ENCODE measurements at regions not wholly inside any gene's neighbourhood (a gene's known extent, or its start where the extent isn't known, plus 50 kb on each side); places are given as distances from the start of the nearest gene placed in this dataset.

DNA sequence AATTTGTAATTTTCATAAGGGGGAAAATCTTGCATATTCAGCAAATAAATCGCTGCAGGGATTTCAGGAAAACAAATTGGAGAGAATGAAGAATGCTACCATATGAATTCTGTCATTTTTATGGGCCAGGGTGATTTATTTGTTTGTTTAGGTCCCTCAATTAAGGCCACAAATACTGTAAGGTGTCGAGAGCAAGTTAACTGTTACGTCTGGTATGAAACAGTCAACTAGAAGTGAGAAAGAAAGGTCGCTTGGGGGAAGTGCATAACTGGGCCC is 166.9 kb upstream of the TSHZ2 start:
- no peak overlapping the region for H3K4me2 ChIP-seq (ENCODE audit: low read depth, low read length)
- POLR2A ChIA-PET, result no interaction called here
- FAIRE-seq (no peak), ATAC-seq (no peak), DNase-seq (ENCODE audit: low spot score) (no peak)
- WGBS (ENCODE audit: low lambda C conversion rate), result 10% methylated on average over 4 of the region's 4 CpGs
- no peaks in the 10 kb centered on the region for H3K36me3 ChIP-seq (replicated peaks in 1 of 2; ENCODE audit: control insufficient read depth in 1 of 2, insufficient read depth in 2 of 2, low read length in 2 of 2)
- H4K20me1 ChIP-seq (ENCODE audit: insufficient read depth, low read length), result no peaks in the 10 kb centered on the region
- no peak overlapping the region for H3K4me3 ChIP-seq (replicated peaks in 1 of 3; ENCODE audit: insufficient read depth in 1 of 3, low read depth in 2 of 3, low read length in 3 of 3)
- no peak overlapping the region for H3K9ac ChIP-seq (ENCODE audit: insufficient read depth, low read depth, low read length)
- no peaks in the 10 kb centered on the region for H3K79me2 ChIP-seq (ENCODE audit: insufficient read depth, low read length)
- in situ Hi-C loops (cut with HindIII; ENCODE audit: extremely low pct_ligation_motif_present, low pct_unique_long_range_greater_than_20kb), result no loop called here
- intact Hi-C loops (cut with micrococcal nuclease; ENCODE audit: unreplicated experiment), result no loop called here
- BruUV-seq (replicated peaks), result no TSS peak
- TF ChIP-seq MAFF (IDR thresholded peaks at IDR 0.05; ENCODE audit: low read depth, low read length) (peak; percentile 90), GATAD2A (CRISPR knock-in tag; IDR thresholded peaks at IDR 0.05) (no peak), MAFK (conservative IDR thresholded peaks at IDR 0.05 in 1 of 2, IDR thresholded peaks at IDR 0.05 in 1 of 2; ENCODE audit: low read length in 2 of 2) (peak; percentile 92), MBD4 (IDR thresholded peaks at IDR 0.05; ENCODE audit: borderline replicate concordance, low read length) (no peak)
- TF ChIP-seq, protein P1, sequence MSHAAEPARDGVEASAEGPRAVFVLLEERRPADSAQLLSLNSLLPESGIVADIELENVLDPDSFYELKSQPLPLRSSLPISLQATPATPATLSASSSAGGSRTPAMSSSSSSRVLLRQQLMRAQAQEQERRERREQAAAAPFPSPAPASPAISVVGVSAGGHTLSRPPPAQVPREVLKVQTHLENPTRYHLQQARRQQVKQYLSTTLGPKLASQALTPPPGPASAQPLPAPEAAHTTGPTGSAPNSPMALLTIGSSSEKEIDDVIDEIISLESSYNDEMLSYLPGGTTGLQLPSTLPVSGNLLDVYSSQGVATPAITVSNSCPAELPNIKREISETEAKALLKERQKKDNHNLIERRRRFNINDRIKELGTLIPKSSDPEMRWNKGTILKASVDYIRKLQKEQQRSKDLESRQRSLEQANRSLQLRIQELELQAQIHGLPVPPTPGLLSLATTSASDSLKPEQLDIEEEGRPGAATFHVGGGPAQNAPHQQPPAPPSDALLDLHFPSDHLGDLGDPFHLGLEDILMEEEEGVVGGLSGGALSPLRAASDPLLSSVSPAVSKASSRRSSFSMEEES (CRISPR knock-in tag; IDR thresholded peaks at IDR 0.05), result no peak
- peaks cover 9% of the 10 kb centered on the region for H3K9me3 ChIP-seq (ENCODE audit: low read length)
- no peak overlapping the region for H3K27ac ChIP-seq (ENCODE audit: extremely low read length, insufficient read depth, low read length)
- H2AFZ ChIP-seq (ENCODE audit: low read length), result no peak overlapping the region
- CTCF ChIA-PET (ENCODE audit: low intra/inter-chr PET ratio, low total read pairs), result no interaction called here
- no peaks in the 10 kb centered on the region for H3K4me1 ChIP-seq (ENCODE audit: insufficient read depth, low read length)
- no peaks in the 10 kb centered on the region for H3K27me3 ChIP-seq (ENCODE audit: control insufficient read depth in 1 of 2, insufficient read depth in 2 of 2, low read length in 2 of 2)

DNA sequence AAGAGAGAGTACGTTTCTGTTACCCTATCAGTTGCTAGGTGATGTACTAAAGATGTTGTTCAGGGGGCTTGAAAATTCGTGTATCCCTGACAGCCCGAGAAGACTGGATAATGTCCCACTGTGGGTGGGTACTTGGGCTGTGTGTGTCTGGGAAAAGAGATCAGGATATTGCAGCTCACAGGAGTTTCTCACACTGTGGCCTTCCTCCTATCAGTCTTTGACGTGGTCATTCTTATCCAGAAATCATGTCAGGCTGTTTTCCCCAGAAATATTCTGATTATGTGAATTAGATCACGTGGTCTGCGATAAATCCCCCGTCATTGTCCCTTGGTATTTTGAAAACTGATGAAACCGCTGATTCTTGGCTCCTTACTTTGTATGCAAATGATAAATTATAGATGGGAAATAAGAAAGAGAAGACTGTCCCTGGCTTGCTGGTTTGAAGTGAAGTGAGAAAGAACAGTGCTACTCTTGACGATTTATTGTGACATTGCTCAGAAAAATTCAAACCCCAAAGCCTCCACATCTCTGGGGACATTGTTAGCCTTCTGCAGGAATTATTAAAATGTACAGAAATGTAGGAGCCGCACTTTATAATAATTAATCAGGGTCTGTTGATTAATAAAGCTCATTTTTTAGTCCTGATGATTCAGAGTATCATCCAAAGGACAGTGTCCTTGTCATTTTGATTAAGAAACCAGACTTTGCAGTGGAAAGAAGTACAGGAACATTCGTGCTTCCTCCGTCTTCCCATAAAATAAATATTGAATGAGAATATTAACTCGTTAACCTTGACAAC is 167.5 kb upstream of the TSHZ2 start:
- Histone ChIP-seq H3K9ac (ENCODE audit: insufficient read depth, low read depth, low read length) (no peak overlapping the region), H3K79me2 (ENCODE audit: insufficient read depth, low read length) (no peaks in the 10 kb centered on the region), H3K4me2 (ENCODE audit: low read depth, low read length) (no peak overlapping the region), H3K27ac (ENCODE audit: extremely low read length, insufficient read depth, low read length) (no peak overlapping the region), H3K4me3 (replicated peaks in 1 of 3; ENCODE audit: insufficient read depth in 1 of 3, low read depth in 2 of 3, low read length in 3 of 3) (no peak overlapping the region), H3K9me3 (ENCODE audit: low read length) (peaks cover 13% of the 10 kb centered on the region), H3K27me3 (ENCODE audit: control insufficient read depth in 1 of 2, insufficient read depth in 2 of 2, low read length in 2 of 2) (no peaks in the 10 kb centered on the region), H2AFZ (ENCODE audit: low read length) (no peak overlapping the region), H3K36me3 (replicated peaks in 1 of 2; ENCODE audit: control insufficient read depth in 1 of 2, insufficient read depth in 2 of 2, low read length in 2 of 2) (no peaks in the 10 kb centered on the region), H4K20me1 (ENCODE audit: insufficient read depth, low read length) (no peaks in the 10 kb centered on the region), H3K4me1 (ENCODE audit: insufficient read depth, low read length) (no peaks in the 10 kb centered on the region)
- in situ Hi-C loops (cut with HindIII; ENCODE audit: extremely low pct_ligation_motif_present, low pct_unique_long_range_greater_than_20kb) (no loop called here), intact Hi-C loops (cut with micrococcal nuclease; ENCODE audit: unreplicated experiment) (no loop called here)
- no peak for DNase-seq (ENCODE audit: low spot score)
- TF ChIP-seq, protein P2, sequence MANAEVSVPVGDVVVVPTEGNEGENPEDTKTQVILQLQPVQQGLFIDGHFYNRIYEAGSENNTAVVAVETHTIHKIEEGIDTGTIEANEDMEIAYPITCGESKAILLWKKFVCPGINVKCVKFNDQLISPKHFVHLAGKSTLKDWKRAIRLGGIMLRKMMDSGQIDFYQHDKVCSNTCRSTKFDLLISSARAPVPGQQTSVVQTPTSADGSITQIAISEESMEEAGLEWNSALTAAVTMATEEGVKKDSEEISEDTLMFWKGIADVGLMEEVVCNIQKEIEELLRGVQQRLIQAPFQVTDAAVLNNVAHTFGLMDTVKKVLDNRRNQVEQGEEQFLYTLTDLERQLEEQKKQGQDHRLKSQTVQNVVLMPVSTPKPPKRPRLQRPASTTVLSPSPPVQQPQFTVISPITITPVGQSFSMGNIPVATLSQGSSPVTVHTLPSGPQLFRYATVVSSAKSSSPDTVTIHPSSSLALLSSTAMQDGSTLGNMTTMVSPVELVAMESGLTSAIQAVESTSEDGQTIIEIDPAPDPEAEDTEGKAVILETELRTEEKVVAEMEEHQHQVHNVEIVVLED (CRISPR knock-in tag; IDR thresholded peaks at IDR 0.05; ENCODE audit: borderline replicate concordance), result no peak
- TF ChIP-seq, protein P3, sequence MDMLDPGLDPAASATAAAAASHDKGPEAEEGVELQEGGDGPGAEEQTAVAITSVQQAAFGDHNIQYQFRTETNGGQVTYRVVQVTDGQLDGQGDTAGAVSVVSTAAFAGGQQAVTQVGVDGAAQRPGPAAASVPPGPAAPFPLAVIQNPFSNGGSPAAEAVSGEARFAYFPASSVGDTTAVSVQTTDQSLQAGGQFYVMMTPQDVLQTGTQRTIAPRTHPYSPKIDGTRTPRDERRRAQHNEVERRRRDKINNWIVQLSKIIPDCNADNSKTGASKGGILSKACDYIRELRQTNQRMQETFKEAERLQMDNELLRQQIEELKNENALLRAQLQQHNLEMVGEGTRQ (IDR thresholded peaks at IDR 0.05; ENCODE audit: low read depth, low read length), result peak; percentile 46; the same call in 1 of the 2 replicates
- TF ChIP-seq, protein P3 (CRISPR knock-in tag; IDR thresholded peaks at IDR 0.05; ENCODE audit: borderline replicate concordance), result no peak
- TF ChIP-seq AKAP8 (CRISPR knock-in tag; IDR thresholded peaks at IDR 0.05) (no peak), RAD51 (IDR thresholded peaks at IDR 0.05; ENCODE audit: borderline replicate concordance) (0 out of 2 replicates have a peak, but pooled peaks have one; percentile 33)
- ATAC-seq, result no peak
- no peak for FAIRE-seq
- BruUV-seq (replicated peaks), result no TSS peak
- 9% methylated on average over 13 of the region's 13 CpGs for WGBS (ENCODE audit: low lambda C conversion rate)
- ChIA-PET POLR2A (no interaction called here), CTCF (ENCODE audit: low intra/inter-chr PET ratio, low total read pairs) (no interaction called here)
